Testis (tissue), 2 donors: ENCODE measurements at regions not wholly inside any gene's neighbourhood (a gene's known extent, or its start where the extent isn't known, plus 50 kb on each side); places are given as distances from the start of the nearest gene placed in this dataset.

Experiments used
- POLR2A ChIP-seq: fragments of 450-650 bp; IDR thresholded peaks from one replicate; pipeline ENCODE4 v1.6.1; 2017; ENCODE audit warnings: antibody characterized with exemption, mild to moderate bottlenecking, moderate library complexity
- TF ChIP-seq, protein P1 (sequence below), 3 experiments: fragments of 450-650 bp in 2 of 3; fragments of 200-600 bp in 1 of 3; sonication (generic) in 1 of 3; IDR thresholded peaks; one replicate each; pipeline ENCODE4 v1.5.1; 2016 to 2019; ENCODE audit warnings: antibody characterized with exemption in 3 of 3, mild to moderate bottlenecking in 2 of 3, moderate library complexity in 1 of 3

GRCh38 chr2:153606623-153607022, 128.1 kb upstream of the RPRM start:
- TF ChIP-seq, protein P1, sequence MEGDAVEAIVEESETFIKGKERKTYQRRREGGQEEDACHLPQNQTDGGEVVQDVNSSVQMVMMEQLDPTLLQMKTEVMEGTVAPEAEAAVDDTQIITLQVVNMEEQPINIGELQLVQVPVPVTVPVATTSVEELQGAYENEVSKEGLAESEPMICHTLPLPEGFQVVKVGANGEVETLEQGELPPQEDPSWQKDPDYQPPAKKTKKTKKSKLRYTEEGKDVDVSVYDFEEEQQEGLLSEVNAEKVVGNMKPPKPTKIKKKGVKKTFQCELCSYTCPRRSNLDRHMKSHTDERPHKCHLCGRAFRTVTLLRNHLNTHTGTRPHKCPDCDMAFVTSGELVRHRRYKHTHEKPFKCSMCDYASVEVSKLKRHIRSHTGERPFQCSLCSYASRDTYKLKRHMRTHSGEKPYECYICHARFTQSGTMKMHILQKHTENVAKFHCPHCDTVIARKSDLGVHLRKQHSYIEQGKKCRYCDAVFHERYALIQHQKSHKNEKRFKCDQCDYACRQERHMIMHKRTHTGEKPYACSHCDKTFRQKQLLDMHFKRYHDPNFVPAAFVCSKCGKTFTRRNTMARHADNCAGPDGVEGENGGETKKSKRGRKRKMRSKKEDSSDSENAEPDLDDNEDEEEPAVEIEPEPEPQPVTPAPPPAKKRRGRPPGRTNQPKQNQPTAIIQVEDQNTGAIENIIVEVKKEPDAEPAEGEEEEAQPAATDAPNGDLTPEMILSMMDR (IDR thresholded peaks at IDR 0.05), result no peak
- TF ChIP-seq POLR2A, result no peak
